ENCODE measurements at regions not wholly inside any gene's neighbourhood (a gene's known extent, or its start where the extent isn't known, plus 50 kb on each side); places are given as distances from the start of the nearest gene placed in this dataset.

DNA sequence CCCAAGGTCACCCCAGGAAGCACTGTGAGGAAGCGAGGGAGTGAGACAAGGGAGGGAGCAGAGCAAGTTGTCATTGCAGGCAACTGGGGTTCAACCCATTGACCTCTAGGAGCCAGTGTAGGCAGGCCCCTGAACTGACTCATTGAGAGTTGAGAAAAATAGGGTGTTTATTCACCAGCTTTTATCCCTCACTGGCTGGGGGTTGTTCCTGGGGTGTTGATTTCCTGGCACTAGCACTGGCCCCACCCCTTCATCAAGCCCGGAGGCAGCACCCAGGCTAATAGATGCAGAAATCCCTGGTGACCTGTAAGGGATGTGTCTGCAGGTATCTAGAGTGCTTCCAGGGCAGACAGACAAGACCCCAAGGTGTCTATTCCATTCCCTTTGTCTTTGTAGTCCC lies 183.9 kb downstream of the ARRDC4 start:
- DNase-seq = no peak

DNA sequence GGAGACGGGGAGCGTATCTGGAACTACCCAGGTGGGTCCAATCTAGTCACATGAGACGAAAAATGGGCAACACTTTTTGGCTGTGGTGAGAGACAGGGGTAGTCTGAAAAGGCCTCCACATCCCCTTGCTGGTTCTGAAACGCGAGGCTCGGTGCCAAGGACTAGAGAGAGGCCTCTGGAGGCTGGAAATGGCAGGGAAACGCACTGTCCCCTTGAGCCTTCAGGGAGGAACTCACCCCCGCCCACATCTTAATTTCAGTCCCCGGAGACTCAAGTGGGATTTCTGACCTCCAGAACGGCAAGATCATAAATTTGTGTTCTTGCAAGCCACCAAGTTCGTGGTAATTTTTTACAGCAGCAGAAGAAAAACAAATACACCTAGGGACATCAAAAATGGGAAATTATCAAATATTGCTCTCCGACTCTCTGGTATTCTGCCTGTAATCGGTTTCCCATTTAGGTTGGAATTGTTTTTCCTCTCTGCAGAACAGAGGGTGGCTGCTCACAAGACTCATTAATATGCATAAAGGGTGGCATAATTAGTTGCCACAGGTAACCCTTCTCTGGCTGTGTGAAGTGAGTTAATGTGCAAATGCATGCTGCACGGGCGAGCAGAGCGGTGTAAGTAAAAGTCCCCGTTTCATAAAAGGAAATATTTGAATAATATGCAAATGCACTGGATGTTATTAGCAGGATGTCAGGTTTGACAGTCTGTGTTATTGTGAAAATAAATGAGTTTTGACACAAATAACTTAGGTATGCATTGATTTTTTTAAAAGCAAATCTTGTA lies 185.7 kb downstream of the ARRDC4 start:
- no peak for DNase-seq

DNA sequence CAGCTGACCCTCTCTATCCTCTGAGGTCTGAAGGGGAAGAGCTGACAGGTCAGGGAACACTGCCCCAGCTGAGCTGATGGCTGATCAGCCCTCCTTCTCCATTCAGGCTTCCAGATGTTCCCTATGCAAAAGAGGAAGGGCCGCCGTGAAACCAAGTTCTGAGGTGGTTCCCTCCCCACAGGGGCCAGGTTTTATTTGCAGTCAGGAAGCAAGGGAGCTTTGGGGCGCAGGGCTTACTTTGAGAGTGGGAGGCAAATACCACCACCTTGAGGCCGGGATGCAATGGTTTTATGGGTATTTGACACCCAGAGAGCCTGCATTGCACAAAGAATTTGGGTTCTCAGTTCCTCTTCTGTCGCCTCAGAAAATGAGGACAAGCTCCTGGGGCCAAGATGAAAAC lies 186.9 kb downstream of the ARRDC4 start:
- DNase-seq = no peak

GRCh38 chr15:98150084-98150483 lies 189.6 kb downstream of the ARRDC4 start:
- DNase-seq = no peak

- DNase-seq = no peak
Measured at GRCh38 chr15:98150536-98150935, 190.0 kb downstream of the ARRDC4 start.

DNA sequence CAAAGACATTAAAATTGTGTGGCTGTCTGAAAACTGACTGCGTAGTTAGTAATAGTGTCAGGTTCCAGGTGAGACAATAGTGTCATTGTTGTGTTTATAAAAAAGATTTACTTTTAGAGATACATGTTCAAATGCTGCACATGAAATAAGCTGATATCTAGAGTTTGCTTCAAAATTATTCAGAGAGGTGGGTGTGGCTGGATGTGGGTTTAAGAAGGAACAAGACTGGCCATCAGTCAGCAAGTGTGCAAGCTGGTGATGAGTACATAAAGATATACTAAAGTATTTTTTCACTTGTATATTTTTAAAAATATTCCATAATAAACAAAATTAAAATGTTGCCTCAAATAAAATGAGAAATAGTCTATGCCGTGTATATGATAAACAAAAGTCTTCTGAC lies 190.6 kb downstream of the ARRDC4 start:
- DNase-seq = no peak

DNA sequence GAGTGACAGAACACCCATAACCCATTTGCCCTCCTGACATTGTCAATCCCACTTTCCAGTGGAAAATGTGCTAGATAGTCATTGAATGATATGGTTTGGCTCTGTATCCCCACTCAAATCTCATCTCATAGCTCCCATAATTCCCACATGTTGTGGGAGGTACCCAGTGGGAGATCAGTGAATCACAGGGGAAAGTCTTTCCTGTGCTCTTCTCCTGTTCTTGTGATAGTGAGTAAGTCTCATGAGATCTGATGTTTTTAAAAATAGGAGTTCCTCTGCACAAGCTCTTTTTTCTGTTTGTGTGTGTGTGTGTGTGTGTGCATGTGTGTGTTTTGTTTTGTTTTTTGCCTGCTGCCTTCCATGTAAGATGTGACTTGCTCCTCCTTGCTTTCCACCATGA lies 191.7 kb downstream of the ARRDC4 start:
- no peak for DNase-seq

GRCh38 chr15:98154863-98155262 lies 194.4 kb downstream of the ARRDC4 start:
- DNase-seq = no peak

- DNase-seq = no peak
Measured at GRCh38 chr15:98155356-98155755, 194.9 kb downstream of the ARRDC4 start.

GRCh38 chr15:98160236-98160635 lies 199.7 kb downstream of the ARRDC4 start:
- peak; percentile 77 for DNase-seq

DNA sequence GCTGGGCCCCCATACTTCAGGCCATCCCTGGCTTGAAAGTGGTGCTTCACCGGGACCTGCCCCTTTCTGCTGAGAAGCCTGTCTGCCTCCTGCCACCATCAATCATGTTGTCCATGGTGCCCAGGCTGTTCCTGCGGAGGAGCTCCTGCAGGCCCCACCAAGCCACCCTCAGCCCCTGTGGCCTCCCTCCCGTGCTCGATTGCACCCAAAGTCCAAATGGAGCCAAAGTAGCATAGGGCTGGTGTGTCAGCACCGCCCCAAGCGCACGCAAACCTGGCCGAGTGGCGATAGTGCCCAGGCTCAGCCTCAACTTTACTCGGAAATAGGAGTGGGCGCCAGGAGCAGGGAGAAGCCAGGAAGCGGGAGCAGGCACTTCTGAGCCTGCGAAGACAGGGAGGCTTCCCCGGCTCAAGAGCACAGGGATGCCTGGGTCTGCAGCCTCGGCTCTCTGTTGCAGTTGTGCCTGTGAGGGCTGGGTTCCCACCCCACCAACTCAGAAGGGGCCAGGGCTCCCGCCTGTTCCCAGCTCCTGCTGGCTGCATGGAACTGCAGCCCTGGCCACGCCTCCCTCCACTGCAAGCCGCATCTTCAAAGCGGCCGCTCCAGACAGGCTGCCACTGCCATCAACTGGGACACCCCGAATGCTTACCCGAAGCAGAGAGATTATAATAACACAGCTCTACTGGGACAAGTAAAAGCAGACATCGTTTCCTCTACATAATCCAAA lies 203.0 kb downstream of the ARRDC4 start:
- no peak for DNase-seq

- DNase-seq = no peak
Measured at GRCh38 chr15:98164571-98164970, 204.1 kb downstream of the ARRDC4 start.

DNA sequence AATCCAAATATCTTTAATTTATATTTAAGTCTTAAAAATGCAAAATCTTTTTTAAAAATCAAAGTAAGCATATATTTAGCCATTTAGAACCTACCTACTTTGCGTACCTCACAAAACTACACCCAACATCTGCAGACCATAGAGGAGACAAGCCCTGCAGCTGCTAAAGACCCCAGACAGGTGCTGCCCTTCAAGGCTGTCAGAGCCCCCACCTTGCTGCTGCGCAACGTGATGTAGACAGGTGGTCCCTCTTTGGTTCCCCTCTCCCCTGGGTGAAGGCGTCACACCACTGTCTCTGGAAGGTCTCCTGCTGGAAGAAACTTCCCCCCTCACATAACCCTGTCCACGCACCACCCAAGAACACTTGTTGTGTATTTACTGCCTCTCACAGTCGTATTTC lies 204.5 kb downstream of the ARRDC4 start:
- no peak for DNase-seq

DNA sequence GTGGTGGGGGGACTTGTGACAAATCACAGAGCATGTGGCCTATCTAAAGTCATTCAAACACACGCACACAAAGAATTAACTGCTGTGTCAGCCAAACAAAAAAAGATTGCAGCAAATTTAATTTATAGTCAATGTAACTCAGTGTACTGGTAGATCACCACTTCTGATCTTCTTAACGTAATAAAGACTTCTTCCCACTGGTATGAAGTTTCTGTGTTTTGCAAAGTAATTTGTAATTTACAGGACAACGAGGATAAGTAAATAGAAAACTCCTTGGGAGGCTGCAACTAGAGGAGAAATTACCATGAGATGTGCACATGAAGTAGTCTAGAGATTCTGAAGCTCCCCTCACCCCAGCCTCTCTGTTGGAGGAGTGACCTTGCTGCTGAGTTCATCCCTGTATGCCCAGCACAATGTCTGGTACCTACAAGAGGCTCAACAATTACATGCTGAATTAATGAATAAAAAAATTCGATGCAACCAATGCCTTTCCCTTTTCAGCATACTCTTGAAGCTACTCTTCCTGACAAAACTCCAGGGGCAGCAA lies 207.3 kb downstream of the ARRDC4 start:
- DNase-seq = no peak

GRCh38 chr15:98169551-98169950 lies 209.0 kb downstream of the ARRDC4 start:
- peak; percentile 5 for DNase-seq

GRCh38 chr15:98174286-98174685 lies 213.8 kb downstream of the ARRDC4 start:
- no peak for DNase-seq

GRCh38 chr15:98174841-98175240 lies 214.3 kb downstream of the ARRDC4 start:
- no peak for DNase-seq

- DNase-seq = peak; percentile 43
Measured at GRCh38 chr15:98177966-98178592, 217.6 kb downstream of the ARRDC4 start.

DNA sequence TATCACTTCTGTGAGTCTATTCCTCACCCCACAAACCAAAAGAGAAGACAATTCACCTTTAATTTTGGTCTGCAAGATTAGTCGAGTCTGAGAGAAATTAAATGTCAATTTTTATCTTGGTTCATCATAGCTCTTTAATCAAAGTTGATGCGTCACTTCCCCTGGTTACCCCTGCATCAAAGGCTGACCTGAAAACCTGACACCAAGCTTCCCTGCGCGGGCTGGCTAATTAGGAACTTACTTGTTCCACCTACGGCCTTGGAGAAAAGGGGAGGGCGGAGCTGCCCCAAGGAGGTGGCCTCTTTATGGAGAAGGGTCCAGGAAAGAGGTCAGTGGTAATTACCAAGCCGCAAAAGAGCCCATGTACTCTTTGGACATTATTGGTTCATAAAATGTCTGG lies 218.4 kb downstream of the ARRDC4 start:
- no peak for DNase-seq

GRCh38 chr15:98187549-98187948 lies 227.0 kb downstream of the ARRDC4 start:
- no peak for DNase-seq

DNA sequence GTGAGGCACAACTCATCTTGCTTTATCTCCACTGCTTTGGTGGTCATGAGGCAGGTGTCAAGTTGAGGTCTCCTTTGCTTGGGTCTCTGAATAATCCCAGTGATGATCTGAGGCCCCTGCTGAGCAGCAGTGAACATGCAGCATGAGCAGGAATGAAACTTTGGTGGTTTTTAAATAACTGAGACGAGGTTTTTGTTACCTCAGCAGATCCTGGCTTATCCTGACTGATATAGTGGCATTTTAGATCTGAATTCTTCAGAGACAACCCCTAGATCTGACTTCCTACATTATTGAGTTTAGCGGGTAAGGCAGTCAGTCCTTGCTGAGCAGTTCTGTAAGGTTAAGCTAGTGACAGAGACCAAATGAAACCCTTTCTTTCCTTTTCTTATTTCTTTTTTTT lies 230.4 kb downstream of the ARRDC4 start:
- no peak for DNase-seq

GRCh38 chr15:98195796-98196195 lies 235.3 kb downstream of the ARRDC4 start:
- no peak for DNase-seq

GRCh38 chr15:98196371-98196770 lies 235.9 kb downstream of the ARRDC4 start:
- no peak for DNase-seq

DNA sequence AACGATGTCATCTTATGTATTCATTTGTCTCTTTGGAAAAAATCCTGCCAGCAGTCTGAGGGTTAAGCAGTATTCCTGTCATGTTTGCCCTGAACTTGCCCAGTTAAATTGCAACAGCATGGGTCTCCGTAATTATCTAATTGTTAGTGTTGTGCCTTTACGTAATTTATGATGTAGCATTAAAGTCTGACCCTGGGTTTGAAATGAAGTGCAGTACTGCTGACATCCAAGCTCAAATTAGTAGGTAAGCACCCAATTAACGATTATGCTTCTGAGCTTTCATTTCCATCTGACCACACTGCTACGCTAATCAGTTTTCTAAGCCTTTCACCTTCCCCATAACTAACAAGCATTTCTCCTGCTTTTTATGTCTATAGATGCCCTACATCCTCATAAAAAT lies 241.8 kb downstream of the ARRDC4 start:
- no peak for DNase-seq

Data from activated CD4-positive, alpha-beta T cell treated with anti-CD3 and anti-CD28 coated beads, Interleukin-10, Interleukin-2, amounts not matched to agents 100 ng/mL and 50 ng/mL, durations not matched to agents 16 hours and 8 hours (primary cell).